KMS-11 (cell line): ENCODE measurements at regions not wholly inside any gene's neighbourhood (a gene's known extent, or its start where the extent isn't known, plus 50 kb on each side); places are given as distances from the start of the nearest gene placed in this dataset.

ENCODE experiments used
- H2AFZ ChIP-seq: fragments of 200-600 bp; sonication (generic); 2 replicates; pipeline ENCODE4 v1.6.1; 2016; ENCODE audit warnings: antibody characterized with exemption, mixed run types, low read depth
- H3K27ac ChIP-seq: fragments of 200-600 bp; sonication (generic); 2 replicates; pipeline ENCODE4 v1.6.1; 2016; ENCODE audit warnings: mild to moderate bottlenecking, mixed run types
- H3K27me3 ChIP-seq: fragments of 200-600 bp; sonication (generic); 2 replicates; pipeline ENCODE4 v1.6.1; 2017; ENCODE audit warnings: mild to moderate bottlenecking, low read depth, mixed run types, moderate library complexity; ENCODE audit not compliant: insufficient read depth
- H3K36me3 ChIP-seq: fragments of 200-600 bp; sonication (generic); 2 replicates; pipeline ENCODE4 v1.6.1; 2017; ENCODE audit warnings: mild to moderate bottlenecking, mixed run types; ENCODE audit not compliant: insufficient read depth
- H3K4me1 ChIP-seq: fragments of 200-600 bp; sonication (generic); 2 replicates; pipeline ENCODE4 v1.6.1; 2016; ENCODE audit warnings: mild to moderate bottlenecking, low read depth, mixed run types; ENCODE audit not compliant: poor library complexity, severe bottlenecking
- H3K4me2 ChIP-seq: fragments of 200-600 bp; sonication (generic); 2 replicates; pipeline ENCODE4 v1.7.0; 2016; ENCODE audit warnings: mild to moderate bottlenecking, mixed run types
- H3K4me3 ChIP-seq: fragments of 200-600 bp; sonication (generic); IDR thresholded peaks from 2 replicates; pipeline ENCODE4 v1.6.1; 2017; ENCODE audit warnings: low read depth, low read length, mixed read lengths; ENCODE audit not compliant: insufficient read depth
- H3K79me2 ChIP-seq: fragments of 200-600 bp; sonication (generic); 2 replicates; pipeline ENCODE4 v1.6.1; 2016; ENCODE audit warnings: low read depth, mixed run types; ENCODE audit not compliant: insufficient read depth
- H3K9ac ChIP-seq: fragments of 200-600 bp; sonication (generic); 2 replicates; pipeline ENCODE4 v1.6.1; 2016; ENCODE audit warnings: mild to moderate bottlenecking, mixed run types
- H4K20me1 ChIP-seq: fragments of 200-600 bp; sonication (generic); 2 replicates; pipeline ENCODE4 v1.6.1; 2016; ENCODE audit warnings: mild to moderate bottlenecking, mixed run types; ENCODE audit not compliant: insufficient read depth
- CTCF ChIP-seq: fragments of 200-600 bp; sonication (generic); conservative IDR thresholded peaks from 2 replicates; pipeline ENCODE4 v1.6.1; 2017; ENCODE audit warnings: low read depth, mild to moderate bottlenecking, antibody characterized with exemption, low read length, moderate library complexity, mixed read lengths

GRCh38 chr16:86303787-86304678 lies 206.3 kb upstream of the FOXF1 start:
- Histone ChIP-seq H3K4me2 (no peak overlapping the region), H2AFZ (no peak overlapping the region), H3K4me3 (no peak overlapping the region), H4K20me1 (no peaks in the 10 kb centered on the region), H3K36me3 (no peaks in the 10 kb centered on the region), H3K9ac (no peak overlapping the region), H3K4me1 (no peaks in the 10 kb centered on the region), H3K27ac (no peak overlapping the region), H3K79me2 (no peaks in the 10 kb centered on the region), H3K27me3 (peaks cover 33% of the 10 kb centered on the region; the same call in 1 of the 2 replicates)
- no peak for TF ChIP-seq CTCF

- peaks cover 30% of the 10 kb centered on the region; the same call in 1 of the 2 replicates for H3K27me3 ChIP-seq
- no peak overlapping the region for H3K27ac ChIP-seq
- H3K4me1 ChIP-seq: no peaks in the 10 kb centered on the region
- H3K4me2 ChIP-seq: no peak overlapping the region
- H2AFZ ChIP-seq: no peak overlapping the region
- no peak for TF ChIP-seq CTCF
- no peaks in the 10 kb centered on the region for H4K20me1 ChIP-seq
- no peaks in the 10 kb centered on the region for H3K79me2 ChIP-seq
- no peak overlapping the region for H3K9ac ChIP-seq
- no peak overlapping the region for H3K4me3 ChIP-seq
- no peaks in the 10 kb centered on the region for H3K36me3 ChIP-seq
Measured at GRCh38 chr16:86304868-86305267, 205.5 kb upstream of the FOXF1 start.

- Histone ChIP-seq H3K4me3 (no peak overlapping the region), H3K9ac (no peak overlapping the region), H4K20me1 (no peaks in the 10 kb centered on the region), H2AFZ (no peak overlapping the region), H3K27me3 (peaks cover 29% of the 10 kb centered on the region; the same call in 1 of the 2 replicates), H3K36me3 (no peaks in the 10 kb centered on the region), H3K27ac (no peak overlapping the region), H3K4me1 (no peaks in the 10 kb centered on the region), H3K4me2 (no peak overlapping the region), H3K79me2 (no peaks in the 10 kb centered on the region)
- TF ChIP-seq CTCF: no peak
Measured at GRCh38 chr16:86305440-86305839, 204.9 kb upstream of the FOXF1 start.

- no peaks in the 10 kb centered on the region for H4K20me1 ChIP-seq
- H3K9ac ChIP-seq: no peak overlapping the region
- H3K27me3 ChIP-seq: peaks cover 24% of the 10 kb centered on the region; the same call in 1 of the 2 replicates
- no peak overlapping the region for H2AFZ ChIP-seq
- no peaks in the 10 kb centered on the region for H3K79me2 ChIP-seq
- no peaks in the 10 kb centered on the region for H3K4me1 ChIP-seq
- H3K4me3 ChIP-seq: no peak overlapping the region
- no peaks in the 10 kb centered on the region for H3K36me3 ChIP-seq
- no peak overlapping the region for H3K4me2 ChIP-seq
- no peak overlapping the region for H3K27ac ChIP-seq
- no peak for TF ChIP-seq CTCF
Measured at GRCh38 chr16:86306011-86306644, 204.2 kb upstream of the FOXF1 start.
